Activated CD8-positive, alpha-beta memory T cell treated with anti-CD3 and anti-CD28 coated beads, Interleukin-2, amount 50 U/mL, for 1 hour (primary cell): ENCODE measurements at regions not wholly inside any gene's neighbourhood (a gene's known extent, or its start where the extent isn't known, plus 50 kb on each side); places are given as distances from the start of the nearest gene placed in this dataset.

Source experiments
- DNase-seq: peaks from one replicate; pipeline ENCODE4 v3.0.0-alpha.2; 2020; ENCODE audit errors: extremely low read depth

DNA sequence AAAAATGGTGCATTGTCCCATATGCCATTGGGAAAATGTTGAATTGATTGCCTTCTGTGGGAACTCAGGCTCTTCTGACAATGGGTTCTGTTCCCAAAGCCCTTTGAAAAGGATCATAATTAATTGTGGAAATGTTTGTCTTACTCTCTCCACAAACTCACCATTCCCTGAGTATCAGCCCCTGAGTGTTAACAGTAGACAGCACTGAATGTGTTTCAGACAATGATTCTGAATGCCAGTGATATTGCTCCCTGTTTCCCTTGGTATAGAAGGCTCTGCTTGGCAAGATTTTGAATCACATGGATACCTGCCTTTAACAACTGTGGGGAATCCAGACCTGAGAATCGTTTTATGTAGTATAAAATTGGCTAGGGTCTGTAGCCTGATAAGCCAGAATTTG, 1096.8 kb downstream of the ADGRL2 start:
- no peak for DNase-seq

DNA sequence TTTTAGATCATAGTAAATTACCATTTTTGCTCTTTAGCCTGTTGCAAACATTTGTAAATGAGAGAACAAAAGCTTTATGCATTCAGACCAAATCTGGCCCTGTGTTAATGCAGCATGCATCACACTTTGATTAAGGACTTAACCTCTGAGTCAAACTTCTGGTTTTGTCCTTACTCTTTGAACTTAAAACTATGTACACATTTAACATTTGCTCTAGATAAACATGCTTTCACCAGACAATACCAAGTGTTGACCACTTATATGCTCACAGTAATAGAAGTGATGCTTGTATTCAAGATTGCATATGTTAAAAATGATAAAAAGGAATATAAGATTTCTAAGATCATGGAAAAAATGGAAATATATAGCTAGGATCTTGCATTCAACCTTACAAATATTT, 1095.3 kb downstream of the ADGRL2 start:
- DNase-seq = no peak

DNA sequence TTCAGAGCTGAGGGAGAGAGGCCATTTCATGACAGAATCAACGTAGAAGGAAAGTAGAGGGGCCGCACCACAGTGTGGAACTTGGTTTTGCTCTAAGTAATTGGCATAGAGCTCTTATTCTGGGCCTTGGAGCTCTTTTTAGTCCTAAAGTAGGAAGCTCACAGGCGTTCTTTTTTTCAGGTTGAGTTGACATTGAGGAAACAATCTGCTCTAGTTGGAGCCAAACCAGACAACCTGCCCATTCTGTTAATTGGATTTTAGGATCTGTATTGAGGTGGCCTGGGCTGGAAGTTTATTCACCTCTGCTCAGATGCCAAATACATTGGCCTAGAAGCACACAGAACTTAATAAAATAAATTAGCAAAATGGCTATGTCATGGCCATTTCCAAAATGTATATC, 1093.9 kb downstream of the ADGRL2 start:
- no peak for DNase-seq

DNA sequence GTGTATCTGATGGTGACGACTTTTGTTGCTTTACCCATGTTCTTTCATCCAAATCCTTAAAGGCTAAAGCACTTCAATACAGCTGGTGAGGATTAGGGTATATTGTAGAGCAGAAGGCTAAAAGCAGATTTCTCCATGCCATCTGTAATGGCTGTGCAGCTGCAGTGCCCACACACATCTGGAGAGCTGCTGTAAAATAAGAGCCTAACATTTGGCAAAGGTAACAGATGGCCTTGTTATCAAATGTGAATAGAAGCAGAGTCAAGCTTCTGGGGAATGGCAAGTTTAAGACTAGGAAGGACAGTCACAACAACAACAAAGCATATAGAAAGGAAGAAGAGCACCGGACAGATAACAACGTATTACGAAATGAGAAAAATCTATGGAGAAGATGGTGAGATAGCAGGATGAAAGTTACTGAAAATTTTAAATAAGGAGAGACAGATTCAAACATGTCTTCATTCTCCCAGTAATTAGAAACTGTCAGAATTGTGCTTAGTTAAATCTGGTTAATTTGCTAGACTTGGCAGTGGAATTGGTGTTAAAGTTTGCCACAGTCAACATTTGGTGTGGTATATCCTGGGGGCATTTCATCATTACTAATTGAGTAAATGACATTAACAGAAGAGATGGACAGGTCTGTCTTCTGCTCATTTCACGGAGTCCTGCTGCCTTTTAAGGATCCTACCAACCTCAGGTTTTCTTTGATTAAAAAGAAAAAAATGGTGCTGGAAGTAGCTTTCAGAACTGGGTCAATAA, 1093.2 kb downstream of the ADGRL2 start:
- DNase-seq = no peak

DNA sequence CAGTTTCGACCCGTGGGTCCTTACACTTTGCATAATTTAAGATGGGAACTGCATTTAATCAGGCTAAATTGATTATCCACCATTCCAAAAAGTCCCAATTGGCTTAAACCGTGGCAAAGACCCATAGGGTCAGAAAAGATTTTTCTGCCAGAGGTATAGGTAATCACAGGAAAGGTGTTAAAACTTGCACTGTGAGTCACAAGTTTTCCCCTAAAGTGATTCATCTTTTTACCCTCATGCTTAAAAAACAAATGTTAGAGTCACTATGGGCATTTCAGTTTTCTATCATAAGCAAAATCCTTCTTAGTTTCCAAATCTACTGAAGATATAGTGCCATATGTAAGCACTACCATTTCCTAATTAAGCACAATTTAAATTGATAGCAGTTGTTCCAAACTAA, 1079.8 kb downstream of the ADGRL2 start:
- no peak for DNase-seq

DNA sequence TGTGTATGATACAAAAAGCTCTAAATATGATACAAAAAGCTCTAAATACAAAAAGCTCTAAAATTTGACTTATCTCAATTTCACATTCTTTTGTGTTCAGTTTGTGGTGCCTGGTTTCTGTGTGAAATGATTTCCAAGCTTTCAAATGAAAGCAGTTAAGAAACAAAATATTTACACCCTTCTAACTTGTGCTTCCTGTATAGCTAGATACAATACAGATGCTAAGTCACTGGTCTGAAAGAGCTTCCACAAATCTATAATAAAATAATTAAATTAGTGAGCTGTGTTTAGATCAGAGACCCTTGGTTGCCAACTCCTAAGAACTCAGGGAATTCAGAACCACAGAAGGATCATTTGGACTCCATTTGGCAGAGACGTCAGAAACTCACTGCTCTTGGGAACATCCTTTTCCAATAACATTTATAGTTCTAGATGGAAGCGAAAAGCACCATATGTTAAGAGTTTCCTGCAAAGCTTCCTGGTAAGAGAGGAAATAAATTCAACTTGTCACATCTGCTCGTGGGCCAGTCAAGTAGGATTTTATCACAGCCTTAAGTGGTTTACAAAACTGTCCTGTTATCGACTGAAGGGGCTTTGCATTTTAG, 1079.1 kb downstream of the ADGRL2 start:
- DNase-seq = no peak

DNA sequence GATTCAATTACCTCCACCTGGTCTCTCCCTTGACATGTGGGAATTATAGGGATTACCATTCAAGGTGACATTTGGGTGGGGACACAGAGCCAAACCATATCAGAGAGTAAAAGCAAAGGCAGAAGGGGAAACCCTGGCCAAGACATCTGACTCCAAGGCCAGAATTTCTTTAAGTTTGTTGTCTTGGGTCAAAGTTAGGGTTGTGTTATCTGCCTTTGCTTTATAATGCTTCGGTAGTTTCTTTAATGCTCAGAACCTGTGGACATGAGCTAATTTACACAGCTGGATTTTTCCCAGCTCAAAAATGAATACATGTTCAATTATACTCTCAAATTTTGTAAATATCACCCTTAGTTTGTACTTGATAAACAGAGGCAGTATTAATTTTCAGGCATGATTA, 1074.4 kb downstream of the ADGRL2 start:
- DNase-seq = no peak

DNA sequence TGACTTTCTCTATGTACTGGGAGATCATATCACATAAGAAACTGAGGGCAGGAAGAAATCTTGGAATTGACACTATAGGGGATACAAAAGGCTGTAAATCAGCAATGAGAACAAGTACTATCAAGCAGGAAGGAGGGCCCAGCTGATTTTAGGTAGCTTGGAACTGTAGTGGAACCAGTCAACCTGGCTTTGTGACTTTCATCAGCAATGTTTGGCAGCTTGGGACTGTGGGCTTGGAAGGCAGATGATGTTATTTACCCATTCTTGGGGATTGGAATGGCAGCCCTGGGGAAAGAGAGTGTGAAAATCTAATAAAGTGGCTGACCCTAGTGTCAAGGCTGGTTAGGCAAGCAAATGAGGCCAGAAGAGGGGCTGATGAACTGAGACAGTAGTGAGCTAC, 1073.3 kb downstream of the ADGRL2 start:
- DNase-seq = no peak

DNA sequence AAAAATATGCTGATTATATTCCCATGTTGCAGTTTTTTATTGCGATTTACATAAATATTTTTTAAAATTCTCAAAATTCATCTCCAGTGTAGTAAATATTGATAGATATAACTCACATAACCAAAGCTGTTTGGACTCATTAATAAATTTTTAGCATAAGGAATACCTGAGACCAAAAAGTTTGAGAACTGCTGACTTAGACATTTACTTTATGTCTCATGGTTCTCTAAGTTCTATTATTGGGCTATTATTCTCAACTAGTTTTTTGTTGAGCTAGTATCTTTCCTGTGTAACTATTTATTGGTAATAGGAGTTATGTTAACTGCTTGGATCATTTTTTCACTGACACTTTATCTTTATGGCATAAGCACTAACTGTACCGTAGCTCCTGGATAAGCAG, 1069.6 kb downstream of the ADGRL2 start:
- DNase-seq = no peak

DNA sequence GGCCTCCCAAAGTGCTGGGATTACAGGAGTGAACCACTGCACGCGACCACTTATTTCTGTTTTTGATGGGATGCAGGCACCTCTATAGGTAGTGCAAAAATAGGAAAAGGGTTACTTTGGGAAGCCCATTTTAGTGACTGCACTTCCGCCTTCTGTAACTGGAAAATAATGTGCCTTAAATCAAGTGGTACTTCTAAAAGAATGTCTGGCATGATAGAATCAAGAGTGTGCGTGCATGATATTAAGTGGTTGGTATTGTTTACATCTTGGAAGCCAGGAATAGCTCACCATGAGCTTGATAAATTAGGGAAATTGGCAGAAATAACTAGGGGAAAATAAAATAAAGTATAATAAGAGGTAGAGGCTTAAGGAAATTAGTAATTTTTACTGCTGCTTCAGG, 1067.0 kb downstream of the ADGRL2 start:
- DNase-seq = no peak

DNA sequence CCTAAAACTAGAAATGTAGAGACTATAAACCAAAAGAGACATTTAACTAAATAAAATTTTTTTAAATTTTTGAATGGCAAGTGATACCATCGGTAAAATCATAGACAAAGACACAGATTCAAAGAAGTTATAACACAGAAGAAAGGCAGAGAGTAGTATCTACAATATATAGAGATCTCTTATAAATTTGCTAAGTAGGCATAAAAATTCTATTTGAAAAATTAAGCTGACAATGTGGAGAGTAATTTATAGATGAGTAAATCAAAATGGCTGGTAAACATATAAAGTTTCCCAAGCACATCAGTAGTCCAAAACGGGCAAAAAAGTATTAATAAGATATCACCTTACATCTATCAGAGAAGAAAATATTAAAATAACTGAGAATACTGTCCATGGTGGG, 1061.0 kb downstream of the ADGRL2 start:
- DNase-seq = no peak

DNA sequence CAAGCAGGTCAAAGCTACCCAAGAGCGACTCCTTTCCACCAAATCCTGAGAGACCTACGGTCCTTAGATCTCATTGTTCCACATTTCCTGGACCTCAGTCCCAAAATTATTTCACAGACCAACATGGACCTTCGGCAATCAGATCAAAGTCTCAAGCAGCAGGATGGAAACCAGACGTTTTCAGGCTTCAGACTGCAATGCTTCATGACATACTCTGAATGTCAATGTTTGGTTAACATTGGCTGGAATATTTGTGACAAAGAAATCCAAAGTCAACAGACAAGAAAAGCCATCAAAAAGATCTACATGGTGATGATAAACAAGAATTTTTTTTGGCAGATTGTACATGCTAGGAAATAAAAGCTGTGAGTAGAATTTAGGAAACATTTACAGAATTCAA, 1057.3 kb downstream of the ADGRL2 start:
- DNase-seq = no peak

DNA sequence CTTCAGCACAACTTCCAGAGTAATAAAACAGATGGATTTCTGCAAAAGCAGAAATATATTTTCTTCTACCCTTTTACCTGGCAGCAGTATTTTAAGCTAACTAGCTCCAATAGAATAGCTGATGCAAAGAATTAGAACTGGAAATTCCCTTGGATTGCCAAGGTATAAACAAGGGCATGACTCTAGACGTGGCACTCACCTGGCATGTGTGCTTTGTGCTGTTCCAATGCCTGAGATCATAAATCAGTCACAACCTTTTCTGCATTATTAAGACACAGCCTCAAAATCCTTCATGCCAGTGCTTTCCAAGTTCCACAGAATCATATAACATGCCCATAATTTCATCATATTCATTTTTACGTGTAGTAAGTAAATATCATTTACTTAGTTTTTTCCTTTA, 1048.7 kb downstream of the ADGRL2 start:
- DNase-seq = no peak

DNA sequence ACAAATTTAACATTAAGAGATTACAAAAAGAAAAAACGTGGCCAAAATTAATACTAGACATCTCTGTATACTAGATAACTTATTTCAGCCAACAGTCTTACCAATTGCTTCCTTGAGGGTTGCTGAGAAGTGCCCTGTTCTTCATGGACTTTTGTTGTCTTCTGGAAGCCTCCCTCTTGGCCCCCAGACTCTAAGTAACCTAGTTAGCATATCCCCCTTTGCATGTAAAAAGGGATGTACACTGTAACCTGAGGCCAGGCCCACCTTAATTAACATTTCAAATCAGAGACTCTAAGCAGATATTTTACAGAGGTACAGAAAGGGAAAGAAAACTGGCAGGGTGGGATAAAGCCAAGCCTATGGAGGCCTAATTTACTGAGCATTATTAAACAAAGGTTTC, 1047.3 kb downstream of the ADGRL2 start:
- DNase-seq = no peak

DNA sequence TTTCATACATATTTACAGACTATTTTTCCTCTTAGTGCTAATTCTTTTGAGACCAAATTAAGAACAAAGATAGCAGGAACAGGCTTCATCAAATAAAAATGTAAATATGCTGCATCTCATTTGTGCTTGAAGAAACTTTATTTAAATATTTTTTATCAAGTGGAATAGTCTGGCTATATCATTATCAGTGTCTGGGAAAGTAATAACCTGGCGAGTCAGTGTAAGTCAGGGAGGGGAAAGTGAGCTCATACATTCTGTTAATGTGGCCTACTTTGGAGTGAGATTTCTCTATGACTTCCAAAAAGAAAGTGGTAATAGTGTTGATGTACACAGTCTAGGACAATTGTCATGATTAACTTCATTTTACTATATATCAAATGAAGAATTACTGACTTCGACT, 1045.1 kb downstream of the ADGRL2 start:
- DNase-seq = no peak

DNA sequence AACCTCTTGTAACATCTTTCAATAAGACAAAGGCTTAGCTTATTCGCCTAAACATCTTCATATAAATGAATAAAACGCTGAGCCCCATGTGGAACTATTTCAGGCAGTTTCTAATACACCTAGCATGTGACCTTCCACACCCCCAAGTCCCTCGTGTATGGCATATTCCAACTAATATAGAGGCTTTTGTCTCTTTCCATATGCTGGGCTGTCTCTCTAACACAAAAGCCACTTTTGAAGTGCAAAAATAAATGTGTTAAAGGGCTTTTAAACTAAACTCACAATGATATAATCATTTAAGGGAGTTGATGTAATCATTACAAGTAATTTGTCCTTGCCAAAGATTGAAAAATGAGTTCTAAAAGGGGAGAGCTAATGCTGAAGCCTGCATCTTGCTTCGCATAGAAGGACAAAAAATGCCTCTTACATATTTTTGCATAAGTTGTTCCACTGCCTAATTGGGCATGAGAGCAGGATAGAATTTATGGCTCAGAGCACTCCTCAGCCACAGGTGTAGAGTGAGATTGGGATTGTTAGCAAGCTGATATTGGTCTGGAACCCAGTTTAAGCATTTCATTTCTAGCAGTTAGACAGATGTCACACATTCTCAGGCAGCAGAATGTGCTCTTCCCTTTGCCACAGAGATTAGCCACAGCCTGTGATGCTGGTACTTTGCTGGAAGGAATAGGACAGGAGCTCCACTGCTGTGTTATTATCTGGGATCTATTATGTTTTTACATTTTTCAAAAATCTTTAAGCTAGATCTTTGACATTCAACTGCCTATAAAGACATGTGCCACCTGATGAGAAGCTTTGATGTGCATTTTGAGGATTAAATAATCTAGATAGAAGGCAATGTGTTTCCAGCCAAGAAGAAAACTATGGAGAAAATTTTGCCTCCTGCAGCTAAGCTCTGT, 1044.4 kb downstream of the ADGRL2 start:
- DNase-seq = no peak

DNA sequence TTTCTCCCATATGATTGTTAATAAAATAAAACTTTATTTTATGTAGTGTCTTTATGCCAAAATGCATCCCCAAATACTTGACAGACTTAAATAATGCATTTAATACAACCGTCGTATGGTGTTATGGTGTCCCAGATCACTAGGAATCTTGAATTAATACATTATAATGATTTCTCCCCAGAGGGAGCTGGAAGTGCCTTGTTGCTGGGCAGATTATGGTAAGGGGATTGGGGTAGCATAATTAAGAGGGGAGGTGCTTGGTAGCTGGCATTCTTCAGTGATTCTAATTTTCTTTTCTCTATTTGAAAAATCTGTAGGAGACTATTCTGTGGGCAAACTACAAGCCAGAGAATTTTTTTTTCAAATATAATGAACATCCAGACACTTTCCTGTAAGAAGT, 1043.7 kb downstream of the ADGRL2 start:
- no peak for DNase-seq

DNA sequence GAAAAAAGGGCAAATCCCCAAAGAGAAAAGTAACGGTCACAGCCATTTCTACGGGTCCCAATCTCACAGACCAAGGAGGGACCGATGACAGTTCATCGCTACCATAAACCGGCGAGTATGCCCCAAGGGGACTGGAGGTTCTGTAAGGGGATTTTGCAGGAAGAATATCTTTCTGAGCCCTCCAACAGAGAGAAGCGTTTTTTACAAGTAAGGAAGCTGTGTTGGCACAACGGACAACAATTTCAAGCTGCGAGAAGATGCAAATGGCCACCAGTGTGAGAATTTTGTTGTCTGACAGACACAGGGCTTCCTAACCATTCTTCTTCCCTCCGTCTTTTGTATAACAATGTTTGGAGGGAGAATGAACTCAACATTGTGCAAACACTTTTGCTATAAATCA, 1043.1 kb downstream of the ADGRL2 start:
- no peak for DNase-seq

DNA sequence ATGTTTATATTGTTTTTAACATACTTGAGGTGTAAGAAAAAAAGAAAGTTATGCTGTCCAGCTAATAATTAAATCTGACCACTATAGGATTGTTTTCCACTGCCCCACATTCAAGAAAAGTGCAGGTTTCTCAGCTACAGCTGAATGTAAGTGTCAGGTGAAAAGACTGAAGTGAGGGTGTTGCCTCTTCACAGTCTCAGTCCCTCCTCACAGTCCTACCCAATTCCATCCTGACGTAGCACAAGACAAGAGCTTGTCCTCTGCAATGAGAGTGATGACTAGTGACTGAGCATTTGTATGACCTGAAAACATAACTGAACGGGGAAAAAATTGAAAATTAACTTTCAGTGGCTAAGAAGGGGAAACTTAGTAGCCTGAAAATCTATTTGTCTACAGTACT, 1039.5 kb downstream of the ADGRL2 start:
- no peak for DNase-seq

DNA sequence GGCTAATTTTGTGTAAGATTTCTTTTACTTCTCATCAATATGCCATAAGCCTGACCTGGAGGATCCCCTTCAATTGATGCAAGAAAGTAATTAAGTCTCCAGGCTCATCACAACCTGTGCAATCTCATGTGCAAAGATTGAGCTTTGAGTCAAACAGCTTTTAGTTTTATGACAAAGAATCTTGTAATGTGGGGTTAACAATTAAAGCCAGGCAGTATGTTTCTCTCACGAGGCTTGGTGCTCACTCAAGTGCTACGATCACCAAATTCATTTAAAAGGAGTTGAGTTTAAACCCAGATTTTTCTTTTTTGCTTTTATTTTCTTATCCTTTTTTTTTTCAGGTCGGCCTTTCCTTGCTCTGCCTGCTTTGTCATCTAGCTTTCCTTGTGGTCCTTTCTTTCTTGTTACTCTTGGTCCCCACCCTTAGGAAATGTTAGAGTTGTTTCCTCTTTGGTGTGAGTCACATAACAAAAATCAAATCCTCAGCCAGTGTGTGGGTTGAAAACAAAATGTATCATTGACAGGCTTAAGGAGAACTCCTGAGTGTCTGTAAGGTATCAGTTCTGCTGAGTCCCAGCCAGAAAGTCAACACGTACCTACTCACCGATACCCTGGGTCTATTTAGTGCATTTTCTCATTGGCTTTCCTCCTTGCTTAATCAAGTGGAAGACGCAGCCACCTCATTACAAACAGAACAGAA, 1037.2 kb downstream of the ADGRL2 start:
- no peak for DNase-seq

DNA sequence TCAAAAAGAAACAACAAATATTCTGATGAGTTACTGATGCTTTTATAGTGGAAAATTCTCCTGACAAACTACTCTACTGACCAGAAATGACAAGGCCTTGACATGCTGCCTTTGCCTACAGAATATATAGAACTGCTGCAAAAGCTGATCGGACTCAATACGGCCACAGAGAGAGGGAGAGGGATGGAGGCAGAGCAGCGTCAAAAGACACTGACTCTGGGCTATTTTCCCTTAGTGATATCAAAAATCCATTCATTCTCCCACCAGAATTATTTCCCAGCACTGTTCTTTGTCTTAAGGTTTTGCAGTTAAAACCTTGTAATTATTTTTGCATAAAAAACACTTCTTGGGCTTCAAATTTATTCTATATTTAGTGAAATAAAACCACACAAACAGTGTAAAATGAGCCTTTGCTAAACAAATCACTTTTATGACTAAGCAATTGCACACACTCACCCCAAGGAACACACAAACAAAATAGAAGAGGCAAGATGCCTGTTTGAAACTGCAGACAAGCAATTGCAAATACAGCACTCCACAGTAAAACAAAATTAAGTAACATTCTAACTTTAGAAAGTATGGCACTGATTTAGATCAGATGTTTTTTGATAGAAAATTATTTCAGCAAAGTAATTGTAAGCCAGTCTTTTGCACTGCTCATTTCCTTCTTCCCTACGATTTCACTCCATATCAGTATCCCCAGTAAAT, 1036.4 kb downstream of the ADGRL2 start:
- no peak for DNase-seq
